ENCODE measurements at regions not wholly inside any gene's neighbourhood (a gene's known extent, or its start where the extent isn't known, plus 50 kb on each side); places are given as distances from the start of the nearest gene placed in this dataset.

GRCh38 chr16:82361885-82362284, 191.9 kb upstream of the MPHOSPH6 start:
- no peak for DNase-seq
- Mint-ChIP-seq H3K27ac (no peak overlapping the region), H3K36me3 (ENCODE audit: low read depth) (no peaks in the 10 kb centered on the region), H3K4me3 (no peak overlapping the region), H3K9me3 (no peaks in the 10 kb centered on the region), H3K27me3 (ENCODE audit: low read depth, poor library complexity) (peaks cover 2% of the 10 kb centered on the region), H3K4me1 (peaks cover 6% of the 10 kb centered on the region)
- no peak for TF ChIP-seq CTCF (IDR thresholded peaks at IDR 0.05)

- no peak for TF ChIP-seq CTCF (IDR thresholded peaks at IDR 0.05)
- H3K9me3 Mint-ChIP-seq, result no peaks in the 10 kb centered on the region
- H3K27ac Mint-ChIP-seq, result no peak overlapping the region
- peaks cover 2% of the 10 kb centered on the region for H3K27me3 Mint-ChIP-seq (ENCODE audit: low read depth, poor library complexity)
- no peaks in the 10 kb centered on the region for H3K36me3 Mint-ChIP-seq (ENCODE audit: low read depth)
- H3K4me3 Mint-ChIP-seq, result no peak overlapping the region
- H3K4me1 Mint-ChIP-seq, result peaks cover 6% of the 10 kb centered on the region
- no peak for DNase-seq
These were observed 190.2 kb upstream of the MPHOSPH6 start for GRCh38 chr16:82360024-82360783.

- H3K27ac Mint-ChIP-seq, result no peak overlapping the region
- H3K36me3 Mint-ChIP-seq (ENCODE audit: low read depth), result no peaks in the 10 kb centered on the region
- H3K4me1 Mint-ChIP-seq, result peaks cover 6% of the 10 kb centered on the region
- no peak overlapping the region for H3K4me3 Mint-ChIP-seq
- peaks cover 2% of the 10 kb centered on the region for H3K27me3 Mint-ChIP-seq (ENCODE audit: low read depth, poor library complexity)
- DNase-seq, result no peak
- H3K9me3 Mint-ChIP-seq, result peaks cover 2% of the 10 kb centered on the region
- TF ChIP-seq CTCF (IDR thresholded peaks at IDR 0.05), result no peak
These were observed 188.7 kb upstream of the MPHOSPH6 start for GRCh38 chr16:82358606-82359221.

- H3K4me3 Mint-ChIP-seq, result no peak overlapping the region
- no peak for TF ChIP-seq CTCF (IDR thresholded peaks at IDR 0.05)
- no peak overlapping the region for H3K27ac Mint-ChIP-seq
- peaks cover 5% of the 10 kb centered on the region for H3K9me3 Mint-ChIP-seq
- peaks cover 6% of the 10 kb centered on the region for H3K4me1 Mint-ChIP-seq
- peaks cover 2% of the 10 kb centered on the region for H3K27me3 Mint-ChIP-seq (ENCODE audit: low read depth, poor library complexity)
- H3K36me3 Mint-ChIP-seq (ENCODE audit: low read depth), result no peaks in the 10 kb centered on the region
- no peak for DNase-seq
These were observed 188.1 kb upstream of the MPHOSPH6 start for GRCh38 chr16:82358161-82358560.

GRCh38 chr16:82357237-82357636, 187.2 kb upstream of the MPHOSPH6 start:
- TF ChIP-seq CTCF (IDR thresholded peaks at IDR 0.05), result no peak
- Mint-ChIP-seq H3K4me3 (no peak overlapping the region), H3K9me3 (peaks cover 5% of the 10 kb centered on the region), H3K27ac (no peak overlapping the region), H3K4me1 (peaks cover 1% of the 10 kb centered on the region), H3K27me3 (ENCODE audit: low read depth, poor library complexity) (peaks cover 5% of the 10 kb centered on the region), H3K36me3 (ENCODE audit: low read depth) (no peaks in the 10 kb centered on the region)
- DNase-seq, result no peak

GRCh38 chr16:82350560-82350959, 180.5 kb upstream of the MPHOSPH6 start:
- H3K4me3 Mint-ChIP-seq, result no peak overlapping the region
- peaks cover 5% of the 10 kb centered on the region for H3K9me3 Mint-ChIP-seq
- peaks cover 7% of the 10 kb centered on the region for H3K4me1 Mint-ChIP-seq
- DNase-seq, result no peak
- H3K27ac Mint-ChIP-seq, result no peak overlapping the region
- H3K27me3 Mint-ChIP-seq (ENCODE audit: low read depth, poor library complexity), result peaks cover 25% of the 10 kb centered on the region
- TF ChIP-seq CTCF (IDR thresholded peaks at IDR 0.05), result no peak
- H3K36me3 Mint-ChIP-seq (ENCODE audit: low read depth), result no peaks in the 10 kb centered on the region
